ENCODE measurements at regions not wholly inside any gene's neighbourhood (a gene's known extent, or its start where the extent isn't known, plus 50 kb on each side); places are given as distances from the start of the nearest gene placed in this dataset.
"Not testable (repeated sequence)": the region's sequence is repeated elsewhere in the genome, so short reads cannot be mapped to it uniquely, and the experiment has no call there.

DNA sequence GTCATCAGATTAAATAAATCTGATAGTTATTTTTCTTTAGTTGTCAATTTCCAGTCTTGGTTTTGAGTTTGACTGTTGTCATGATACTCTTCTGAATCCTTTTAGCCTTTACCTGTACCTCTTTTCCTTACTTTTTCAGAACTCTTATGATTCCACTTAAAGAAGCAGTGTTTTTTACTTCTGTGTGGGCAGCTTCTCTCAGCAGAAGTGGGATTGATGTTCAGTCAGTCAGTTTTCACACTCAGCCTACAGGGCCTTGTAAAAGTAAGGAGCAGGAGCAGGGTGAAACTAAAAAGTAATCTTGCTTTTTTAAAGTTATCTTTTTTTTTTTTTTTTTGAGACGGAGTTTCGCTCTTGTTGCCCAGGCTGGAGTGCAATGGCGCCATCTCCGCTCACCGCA lies 75.1 kb downstream of the HAUS1 start:
- H3K4me3 Mint-ChIP-seq: no peak overlapping the region
- H3K27me3 Mint-ChIP-seq (ENCODE audit: low read depth): no peaks in the 10 kb centered on the region
- no peak overlapping the region for H3K27ac Mint-ChIP-seq
- H3K36me3 Mint-ChIP-seq (ENCODE audit: low read depth): peaks cover 26% of the 10 kb centered on the region
- no peak for DNase-seq (ENCODE audit: low spot score)
- H3K4me1 Mint-ChIP-seq (ENCODE audit: low read depth): peaks cover 48% of the 10 kb centered on the region
- no peaks in the 10 kb centered on the region for H3K9me3 Mint-ChIP-seq

DNA sequence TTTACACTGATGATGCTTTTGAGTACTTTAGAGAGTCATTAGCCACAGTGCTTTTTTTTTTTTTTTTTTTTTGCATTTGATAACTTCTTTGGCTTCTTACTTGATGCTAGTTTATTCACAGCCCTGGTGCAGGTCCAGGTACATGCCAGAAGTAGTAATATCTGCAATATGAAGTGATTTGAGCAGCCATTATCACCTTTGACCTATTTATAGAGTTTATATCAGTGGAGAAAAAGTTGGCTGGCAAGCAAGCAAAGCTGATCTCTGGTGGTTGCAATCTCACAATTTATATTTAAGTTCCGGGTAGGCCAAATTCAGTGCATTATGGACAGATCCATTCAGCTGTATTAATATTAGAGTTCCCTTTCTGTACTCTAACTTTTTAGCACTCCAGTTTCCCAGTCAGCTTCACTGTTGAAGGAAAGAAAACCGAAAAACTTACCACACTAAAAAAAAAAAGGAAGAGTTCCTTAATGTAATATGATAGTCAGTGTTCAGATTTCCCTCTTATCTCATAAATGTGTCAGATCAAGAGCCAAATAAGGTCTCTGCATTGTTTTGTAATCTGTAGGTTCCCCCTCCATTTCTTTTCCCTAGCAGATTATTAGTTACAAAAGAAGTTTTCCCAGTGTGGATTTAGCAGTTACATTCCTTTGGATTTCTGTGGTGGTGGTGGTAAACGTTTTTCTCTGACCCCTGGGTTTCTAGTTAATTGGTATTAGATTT lies 78.6 kb downstream of the HAUS1 start:
- peaks cover 47% of the 10 kb centered on the region for H3K4me1 Mint-ChIP-seq (ENCODE audit: low read depth)
- no peaks in the 10 kb centered on the region for H3K9me3 Mint-ChIP-seq
- H3K27me3 Mint-ChIP-seq (ENCODE audit: low read depth): no peaks in the 10 kb centered on the region
- H3K4me3 Mint-ChIP-seq: no peak overlapping the region
- H3K27ac Mint-ChIP-seq: peak overlapping the region; percentile 29
- DNase-seq (ENCODE audit: low spot score): no peak
- H3K36me3 Mint-ChIP-seq (ENCODE audit: low read depth): peaks cover 10% of the 10 kb centered on the region

DNA sequence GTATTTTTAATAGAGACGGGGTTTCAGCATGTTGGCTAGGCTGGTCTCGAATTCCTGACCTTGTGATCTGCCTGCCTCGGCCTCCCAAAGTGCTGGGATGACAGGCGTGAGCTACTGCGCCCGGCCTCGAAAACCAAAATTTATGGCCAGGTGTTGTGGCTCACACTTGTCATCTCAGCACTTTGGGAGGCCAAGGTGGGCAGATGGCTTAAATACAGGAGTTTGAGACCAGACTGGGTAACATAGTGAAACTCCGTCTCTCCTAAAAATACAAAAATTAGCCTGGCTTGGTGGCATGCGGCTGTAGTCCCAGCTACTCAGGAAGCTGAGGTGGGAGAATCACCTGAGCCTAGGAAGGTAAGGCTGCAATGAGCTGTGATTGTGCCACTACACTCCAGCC lies 80.1 kb downstream of the HAUS1 start:
- H3K36me3 Mint-ChIP-seq (ENCODE audit: low read depth); H3K27ac Mint-ChIP-seq: not testable (repeated sequence)

DNA sequence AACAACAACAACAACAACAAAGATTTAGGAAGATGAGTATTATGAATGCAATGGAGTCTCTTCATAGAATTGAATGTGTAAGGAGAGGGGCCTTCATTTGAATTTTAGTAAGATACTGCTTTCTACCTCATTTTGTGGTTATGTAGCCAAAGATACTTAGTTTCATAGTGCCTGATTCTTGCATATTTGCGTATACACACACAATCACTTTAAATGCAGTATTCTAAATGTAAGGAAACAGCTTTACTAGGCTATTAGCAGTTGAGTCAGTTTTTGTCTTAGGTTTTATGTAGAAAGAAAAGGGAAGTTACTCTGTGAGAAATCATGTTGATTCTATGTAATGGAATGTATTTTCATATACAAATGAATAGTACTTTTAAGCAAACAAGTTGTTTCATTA lies 80.5 kb downstream of the HAUS1 start:
- DNase-seq (ENCODE audit: low spot score): no peak
- Mint-ChIP-seq H3K9me3 (no peaks in the 10 kb centered on the region), H3K27ac (no peak overlapping the region), H3K4me3 (no peak overlapping the region), H3K4me1 (ENCODE audit: low read depth) (peaks cover 44% of the 10 kb centered on the region), H3K27me3 (ENCODE audit: low read depth) (no peaks in the 10 kb centered on the region), H3K36me3 (ENCODE audit: low read depth) (peaks cover 6% of the 10 kb centered on the region)

More for the DNA sequence above, 80.1 kb downstream of the HAUS1 start:
- H3K27me3 Mint-ChIP-seq (ENCODE audit: low read depth); DNase-seq (ENCODE audit: low spot score); H3K9me3 Mint-ChIP-seq; H3K4me3 Mint-ChIP-seq: not testable (repeated sequence)
- peaks cover 44% of the 10 kb centered on the region for H3K4me1 Mint-ChIP-seq (ENCODE audit: low read depth)

DNA sequence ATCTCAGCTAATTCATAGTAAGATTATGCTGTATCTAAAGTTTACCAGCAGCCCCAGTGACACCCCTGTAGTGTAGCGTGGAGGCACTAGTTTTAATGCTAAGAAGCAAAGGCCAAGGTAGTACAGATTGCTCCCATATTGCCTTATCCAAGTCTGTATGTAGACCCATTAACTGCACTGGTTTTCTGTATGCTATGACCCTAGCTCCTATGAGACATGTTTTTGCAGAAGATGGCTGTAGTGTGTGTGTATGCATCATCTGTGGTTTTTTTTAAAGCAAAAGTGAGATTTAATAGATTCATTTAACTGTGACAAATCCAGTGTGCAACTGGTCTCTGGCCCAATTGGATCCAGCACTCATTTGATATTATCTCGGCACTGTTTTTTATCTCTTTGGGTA lies 86.5 kb downstream of the HAUS1 start:
- Mint-ChIP-seq H3K4me1 (ENCODE audit: low read depth) (peaks cover 14% of the 10 kb centered on the region), H3K36me3 (ENCODE audit: low read depth) (peaks cover 12% of the 10 kb centered on the region), H3K27me3 (ENCODE audit: low read depth) (no peaks in the 10 kb centered on the region), H3K9me3 (no peaks in the 10 kb centered on the region), H3K4me3 (no peak overlapping the region), H3K27ac (no peak overlapping the region)
- no peak for DNase-seq (ENCODE audit: low spot score)

DNA sequence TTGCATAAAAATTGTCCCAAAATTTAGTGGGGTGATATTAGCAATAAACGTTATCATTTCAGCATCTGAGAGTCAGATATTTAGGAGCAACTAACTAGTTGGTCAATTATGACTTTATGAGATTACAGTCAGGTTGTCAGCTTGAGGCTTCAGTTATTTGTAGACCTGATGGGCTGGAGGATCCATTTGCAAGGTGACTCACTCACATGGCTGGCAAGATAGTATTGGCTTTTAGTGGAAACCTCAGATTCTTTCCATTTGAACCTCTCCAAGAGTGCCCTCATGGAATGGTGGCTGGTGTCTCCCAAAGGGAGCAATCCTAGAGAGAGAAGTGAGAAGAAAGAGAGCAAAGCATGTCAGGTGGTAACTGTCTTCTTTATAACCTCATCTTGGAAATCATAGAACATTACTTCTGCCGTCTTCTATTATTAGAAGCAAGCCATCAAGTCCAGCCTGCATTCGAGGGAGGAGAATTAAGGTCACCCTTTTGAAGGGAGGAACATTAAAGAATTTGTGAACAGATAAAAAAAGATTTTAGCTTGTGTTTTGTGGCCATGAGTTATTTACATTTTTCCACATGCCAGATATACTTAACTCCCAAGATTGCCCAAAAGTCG lies 92.5 kb downstream of the HAUS1 start:
- DNase-seq (ENCODE audit: low spot score): no peak
- H3K36me3 Mint-ChIP-seq (ENCODE audit: low read depth): peaks cover 24% of the 10 kb centered on the region

DNA sequence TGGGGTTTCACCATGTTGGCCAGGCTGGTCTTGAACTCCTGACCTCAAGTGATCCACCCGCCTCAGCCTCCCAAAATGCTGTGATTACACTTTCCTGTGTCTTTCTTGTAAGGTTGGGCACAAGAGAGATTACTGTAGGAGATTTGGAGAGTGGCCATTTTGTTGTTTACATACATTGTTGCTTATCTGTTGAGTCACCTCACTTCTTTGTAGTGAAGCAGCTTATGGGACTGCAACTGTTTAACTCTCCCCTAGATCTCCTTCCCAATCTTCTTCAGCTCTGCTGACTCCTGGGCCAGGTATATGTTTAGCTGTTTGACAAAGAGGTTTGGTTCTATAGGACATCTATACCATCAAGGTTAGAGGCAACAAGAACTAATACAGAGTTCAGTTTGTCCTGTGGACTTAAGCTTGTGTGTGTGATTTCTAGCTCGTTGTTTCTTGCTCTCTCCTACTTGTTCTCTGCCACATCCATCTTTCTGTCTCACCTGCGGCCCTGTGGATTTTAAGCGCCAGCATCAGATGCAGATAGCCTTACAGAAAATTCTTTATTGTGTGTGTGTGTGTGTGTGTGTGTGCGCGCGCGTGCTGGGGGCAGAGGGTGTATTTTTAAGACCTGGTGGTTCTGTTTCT lies 95.4 kb downstream of the HAUS1 start:
- H3K36me3 Mint-ChIP-seq (ENCODE audit: low read depth): peaks cover 23% of the 10 kb centered on the region
- peaks cover 48% of the 10 kb centered on the region for H3K4me1 Mint-ChIP-seq (ENCODE audit: low read depth)
- H3K4me3 Mint-ChIP-seq: peak overlapping the region; percentile 36
- DNase-seq (ENCODE audit: low spot score): no peak
- no peaks in the 10 kb centered on the region for H3K9me3 Mint-ChIP-seq
- H3K27ac Mint-ChIP-seq: peak overlapping the region; percentile 78
- no peaks in the 10 kb centered on the region for H3K27me3 Mint-ChIP-seq (ENCODE audit: low read depth)

More for the DNA sequence above, 92.5 kb downstream of the HAUS1 start:
- Mint-ChIP-seq H3K4me1 (ENCODE audit: low read depth) (peaks cover 30% of the 10 kb centered on the region), H3K27ac (no peak overlapping the region), H3K9me3 (no peaks in the 10 kb centered on the region), H3K4me3 (no peak overlapping the region), H3K27me3 (ENCODE audit: low read depth) (no peaks in the 10 kb centered on the region)

DNA sequence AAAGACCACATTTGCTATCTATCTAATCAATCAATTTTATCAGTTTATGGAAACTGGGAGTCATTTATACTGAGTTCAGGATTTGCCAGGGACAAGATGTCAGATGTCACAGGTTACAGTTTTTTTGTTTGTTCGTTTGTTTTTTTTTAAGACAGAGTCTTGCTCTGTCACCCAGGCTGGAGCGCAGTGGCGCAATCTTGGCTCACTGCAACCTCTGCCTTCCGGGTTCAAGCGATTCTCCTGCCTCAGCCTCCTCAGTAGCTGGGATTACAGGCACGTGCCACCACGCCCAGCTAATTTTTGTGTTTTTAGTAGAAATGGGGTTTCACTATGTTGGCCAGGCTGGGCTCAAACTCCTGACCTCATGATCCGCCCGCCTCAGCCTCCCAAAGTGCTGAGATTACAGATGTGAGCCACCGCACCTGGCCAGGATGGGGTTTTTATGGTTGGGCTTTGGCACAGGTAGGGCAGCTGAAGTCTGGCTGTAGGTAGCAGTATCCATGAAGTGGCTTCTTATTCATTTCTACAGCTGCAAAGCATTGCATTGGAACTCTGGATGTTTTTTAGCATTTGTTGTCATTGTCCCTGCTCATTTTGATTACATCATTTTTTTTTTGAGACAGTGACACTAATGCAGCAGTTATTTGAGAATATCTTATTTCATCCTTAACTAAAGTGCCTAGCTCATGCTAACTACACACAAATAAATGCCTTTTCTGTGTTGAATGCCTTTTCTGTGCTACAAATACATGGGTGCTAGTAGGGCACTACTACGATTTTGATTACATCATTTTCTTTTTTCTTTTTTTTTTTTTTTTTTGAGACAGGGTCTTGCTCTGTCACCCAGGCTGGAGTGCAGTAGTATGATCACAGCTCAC lies 96.2 kb downstream of the HAUS1 start:
- peak overlapping the region; percentile 78 for H3K27ac Mint-ChIP-seq
- H3K27me3 Mint-ChIP-seq (ENCODE audit: low read depth); DNase-seq (ENCODE audit: low spot score); H3K9me3 Mint-ChIP-seq; H3K4me3 Mint-ChIP-seq: not testable (repeated sequence)
- peaks cover 23% of the 10 kb centered on the region for H3K36me3 Mint-ChIP-seq (ENCODE audit: low read depth)
- H3K4me1 Mint-ChIP-seq (ENCODE audit: low read depth): peaks cover 53% of the 10 kb centered on the region

DNA sequence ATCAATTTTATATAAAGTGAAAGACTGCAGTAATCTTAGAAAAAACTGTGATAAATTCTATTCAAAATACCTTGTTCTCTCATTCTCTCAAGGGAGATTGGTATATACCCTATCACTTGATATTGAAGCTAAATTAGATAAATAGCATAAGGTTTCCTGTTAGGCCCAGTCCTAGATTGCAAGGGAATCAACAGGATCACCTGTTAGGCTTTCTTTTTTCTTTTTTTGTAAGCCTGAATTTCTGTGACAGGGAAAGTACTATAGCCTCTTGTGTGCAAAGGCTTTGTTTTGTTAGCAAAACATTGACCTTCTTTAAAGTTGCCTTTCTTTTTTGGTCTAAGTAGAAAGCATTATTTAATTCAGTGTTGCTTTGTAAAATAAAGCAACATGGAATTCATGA lies 100.0 kb downstream of the HAUS1 start:
- Mint-ChIP-seq H3K4me1 (ENCODE audit: low read depth) (peaks cover 65% of the 10 kb centered on the region), H3K9me3 (no peaks in the 10 kb centered on the region), H3K27me3 (ENCODE audit: low read depth) (no peaks in the 10 kb centered on the region), H3K4me3 (no peak overlapping the region), H3K36me3 (ENCODE audit: low read depth) (peaks cover 25% of the 10 kb centered on the region), H3K27ac (no peak overlapping the region)
- DNase-seq (ENCODE audit: low spot score): no peak

DNA sequence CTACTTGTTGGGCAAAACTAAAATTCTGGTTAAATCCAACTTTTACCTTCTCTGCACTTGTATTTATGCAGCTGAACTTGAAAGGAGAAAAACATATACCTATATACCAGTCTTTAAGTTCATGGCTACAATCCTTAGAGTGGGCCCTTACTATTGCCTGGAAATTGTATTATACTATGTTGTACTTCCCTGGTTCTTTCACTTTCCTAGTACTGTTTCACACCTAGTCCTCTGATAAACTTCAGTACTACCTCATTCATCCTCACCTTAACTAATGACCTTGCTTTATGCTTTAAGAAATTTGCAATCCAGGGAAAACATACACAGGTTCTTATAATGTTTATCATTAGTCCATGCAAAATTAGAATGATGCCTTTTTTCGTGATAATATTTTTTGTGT lies 103.8 kb downstream of the HAUS1 start:
- Mint-ChIP-seq H3K36me3 (ENCODE audit: low read depth) (peaks cover 18% of the 10 kb centered on the region), H3K4me3 (no peak overlapping the region), H3K27ac (peak overlapping the region; percentile 21), H3K4me1 (ENCODE audit: low read depth) (peaks cover 67% of the 10 kb centered on the region), H3K9me3 (no peaks in the 10 kb centered on the region), H3K27me3 (ENCODE audit: low read depth) (no peaks in the 10 kb centered on the region)
- DNase-seq (ENCODE audit: low spot score): no peak

DNA sequence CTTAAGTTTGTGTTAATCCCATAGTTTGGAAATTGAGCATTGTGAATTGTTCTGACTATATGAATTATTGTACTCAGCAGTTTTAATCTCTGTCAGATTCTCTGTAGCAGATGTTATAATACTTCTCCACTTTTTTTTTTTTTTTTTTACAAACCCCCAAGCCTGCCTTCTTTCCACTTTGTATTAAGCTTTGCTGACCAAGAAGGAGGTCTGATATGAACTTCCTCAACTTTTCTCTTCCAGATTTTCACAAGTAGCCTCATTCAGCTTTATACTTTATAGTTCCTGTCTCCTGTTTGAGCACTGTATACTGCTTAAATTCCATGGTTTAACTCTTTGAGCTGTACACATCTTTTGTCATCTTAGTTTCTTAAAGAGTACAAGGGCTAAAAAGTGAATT lies 105.0 kb downstream of the HAUS1 start:
- Mint-ChIP-seq H3K9me3 (no peaks in the 10 kb centered on the region), H3K27me3 (ENCODE audit: low read depth) (no peaks in the 10 kb centered on the region), H3K4me3 (no peak overlapping the region), H3K4me1 (ENCODE audit: low read depth) (peaks cover 58% of the 10 kb centered on the region), H3K36me3 (ENCODE audit: low read depth) (peaks cover 18% of the 10 kb centered on the region), H3K27ac (peak overlapping the region; percentile 32)
- DNase-seq (ENCODE audit: low spot score): no peak

DNA sequence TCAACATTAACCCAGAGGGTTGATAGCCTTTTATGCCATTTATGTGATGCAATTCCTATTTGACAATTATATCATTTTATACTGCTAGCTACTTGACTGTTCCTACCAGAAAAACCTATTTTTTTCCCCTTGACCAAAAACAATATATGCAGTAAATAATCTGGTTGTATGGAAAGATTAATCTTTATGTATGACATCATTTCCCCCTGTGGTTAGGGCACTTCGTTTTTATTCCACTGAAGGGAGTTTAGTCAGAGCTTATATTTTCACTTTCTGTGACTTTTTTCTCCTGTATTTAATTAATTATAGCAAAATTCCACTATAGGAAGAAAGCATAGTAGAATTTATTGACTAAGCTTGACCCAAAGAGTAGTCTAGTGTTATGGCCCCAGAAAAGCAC lies 107.6 kb downstream of the HAUS1 start:
- peaks cover 24% of the 10 kb centered on the region for H3K36me3 Mint-ChIP-seq (ENCODE audit: low read depth)
- H3K4me1 Mint-ChIP-seq (ENCODE audit: low read depth): peaks cover 55% of the 10 kb centered on the region
- peak overlapping the region; percentile 79 for H3K4me3 Mint-ChIP-seq
- peak overlapping the region; percentile 92 for H3K27ac Mint-ChIP-seq
- no peaks in the 10 kb centered on the region for H3K9me3 Mint-ChIP-seq
- DNase-seq (ENCODE audit: low spot score): no peak
- no peaks in the 10 kb centered on the region for H3K27me3 Mint-ChIP-seq (ENCODE audit: low read depth)

DNA sequence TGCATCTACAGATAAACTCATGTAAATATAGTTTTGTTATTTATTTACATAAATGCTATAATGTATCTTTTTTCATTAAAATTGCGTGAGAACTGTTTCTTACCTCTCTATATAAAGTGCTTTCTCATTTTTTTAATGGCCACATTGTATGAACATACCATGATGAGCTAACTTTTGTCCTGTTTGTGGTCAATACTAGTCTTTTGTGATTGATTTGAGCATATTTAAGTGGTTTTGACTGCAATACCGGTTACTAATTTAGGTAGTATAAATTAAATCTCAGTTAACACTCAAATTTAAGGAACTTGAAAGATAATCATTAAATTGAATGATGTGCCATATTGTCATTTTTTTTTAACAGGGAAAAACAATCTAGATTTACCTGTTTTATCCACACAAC lies 108.2 kb downstream of the HAUS1 start:
- Mint-ChIP-seq H3K27me3 (ENCODE audit: low read depth) (no peaks in the 10 kb centered on the region), H3K9me3 (no peaks in the 10 kb centered on the region), H3K36me3 (ENCODE audit: low read depth) (peaks cover 30% of the 10 kb centered on the region), H3K27ac (peak overlapping the region; percentile 92), H3K4me3 (peak overlapping the region; percentile 79), H3K4me1 (ENCODE audit: low read depth) (peaks cover 60% of the 10 kb centered on the region)
- no peak for DNase-seq (ENCODE audit: low spot score)

DNA sequence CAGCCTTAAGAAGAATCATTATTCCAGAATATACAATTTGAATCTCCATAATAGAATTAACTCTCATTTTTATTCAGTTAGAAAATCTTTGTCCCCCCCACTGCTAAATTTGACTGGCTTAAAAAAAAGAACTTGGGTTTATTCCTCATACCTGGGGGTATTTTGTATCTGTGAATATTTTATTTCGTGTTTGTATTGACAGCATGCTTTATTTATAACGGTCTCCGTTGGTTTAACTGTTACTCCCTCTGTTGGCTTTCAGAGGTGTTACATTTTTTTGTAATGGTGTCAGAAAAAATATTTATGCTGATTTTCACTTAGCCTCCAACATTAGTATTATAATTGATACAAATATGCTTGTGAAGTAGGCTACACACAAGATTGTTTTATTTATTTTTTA lies 109.1 kb downstream of the HAUS1 start:
- Mint-ChIP-seq H3K27ac (peak overlapping the region; percentile 27), H3K4me1 (ENCODE audit: low read depth) (peaks cover 58% of the 10 kb centered on the region), H3K9me3 (no peaks in the 10 kb centered on the region), H3K27me3 (ENCODE audit: low read depth) (no peaks in the 10 kb centered on the region), H3K4me3 (peak overlapping the region; percentile 30), H3K36me3 (ENCODE audit: low read depth) (peaks cover 27% of the 10 kb centered on the region)
- DNase-seq (ENCODE audit: low spot score): no peak
